GM19239 (cell line): ENCODE measurements at regions not wholly inside any gene's neighbourhood (a gene's known extent, or its start where the extent isn't known, plus 50 kb on each side); places are given as distances from the start of the nearest gene placed in this dataset.

Experiments
- DNase-seq: peaks from one replicate; pipeline ENCODE4 v3.0.0; 2011; ENCODE audit warnings: low spot score; ENCODE audit not compliant: insufficient read length
- FAIRE-seq: peaks from 2 replicates; lab custom pipeline; 2011; peaks lifted over from hg19 to GRCh38; lab: Jason Lieb, UNC

DNA sequence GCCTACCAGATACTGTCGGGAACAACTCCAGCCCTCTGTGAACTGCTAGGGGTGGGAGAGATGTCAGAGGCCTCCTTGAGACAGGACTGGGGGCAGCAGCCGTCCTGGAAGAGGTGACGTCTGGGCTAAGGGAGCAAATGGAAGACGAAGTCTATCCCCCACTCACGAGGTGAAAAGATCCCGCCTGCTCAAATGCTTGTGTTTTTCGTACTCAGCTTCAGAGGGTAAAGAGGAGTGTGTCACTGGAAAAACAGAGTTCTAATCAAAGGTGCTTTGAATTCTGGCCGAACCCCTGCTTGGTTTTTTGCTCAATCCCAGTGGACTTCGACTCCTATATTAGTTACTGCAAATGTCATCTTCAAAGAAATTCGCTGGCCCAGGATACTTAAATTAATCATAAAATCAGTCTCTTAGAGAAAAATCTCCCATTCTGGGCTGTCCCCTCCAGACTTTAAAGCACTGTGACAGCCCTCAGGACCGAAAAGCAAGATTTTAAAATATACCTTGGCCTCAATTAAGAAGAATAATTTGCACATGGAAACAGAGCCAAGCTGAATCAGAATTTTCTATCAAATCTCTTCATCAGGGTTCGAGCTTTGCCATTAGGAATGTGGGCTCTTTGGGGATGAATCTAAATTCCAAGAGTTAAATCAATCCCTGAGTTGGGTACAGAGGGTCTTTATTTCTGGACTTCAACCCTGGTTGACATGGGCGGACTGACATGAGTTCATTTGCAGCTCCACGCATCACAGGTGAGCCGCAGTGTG is 61.8 kb upstream of the AFDN start:
- FAIRE-seq (no peak), DNase-seq (no peak)

- DNase-seq (no peak), FAIRE-seq (no peak)
These were observed 59.6 kb upstream of the AFDN start for GRCh38 chr6:167766986-167767714.

DNA sequence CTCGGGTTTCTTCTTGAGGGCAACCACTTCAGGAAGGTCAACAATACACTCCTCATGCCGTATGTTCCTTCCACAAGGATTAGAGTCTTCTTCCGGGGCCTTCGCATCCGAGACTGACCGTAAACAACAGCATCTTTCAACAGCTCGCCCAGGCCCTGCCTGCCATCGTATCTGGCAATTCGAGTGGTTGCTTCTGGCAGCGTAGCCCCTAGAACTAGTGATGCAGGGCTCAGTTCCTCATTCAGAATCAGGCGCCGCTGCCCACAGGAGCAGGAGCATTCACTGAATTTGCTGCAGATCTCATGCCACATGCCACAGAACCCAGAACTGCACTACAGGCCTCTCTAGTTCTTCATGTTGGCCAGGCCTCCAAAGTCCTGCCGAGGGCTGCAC is 59.0 kb upstream of the AFDN start:
- DNase-seq = no peak
- no peak for FAIRE-seq

- DNase-seq = no peak
- no peak for FAIRE-seq
These were observed 58.1 kb upstream of the AFDN start for GRCh38 chr6:167768471-167769215.

DNA sequence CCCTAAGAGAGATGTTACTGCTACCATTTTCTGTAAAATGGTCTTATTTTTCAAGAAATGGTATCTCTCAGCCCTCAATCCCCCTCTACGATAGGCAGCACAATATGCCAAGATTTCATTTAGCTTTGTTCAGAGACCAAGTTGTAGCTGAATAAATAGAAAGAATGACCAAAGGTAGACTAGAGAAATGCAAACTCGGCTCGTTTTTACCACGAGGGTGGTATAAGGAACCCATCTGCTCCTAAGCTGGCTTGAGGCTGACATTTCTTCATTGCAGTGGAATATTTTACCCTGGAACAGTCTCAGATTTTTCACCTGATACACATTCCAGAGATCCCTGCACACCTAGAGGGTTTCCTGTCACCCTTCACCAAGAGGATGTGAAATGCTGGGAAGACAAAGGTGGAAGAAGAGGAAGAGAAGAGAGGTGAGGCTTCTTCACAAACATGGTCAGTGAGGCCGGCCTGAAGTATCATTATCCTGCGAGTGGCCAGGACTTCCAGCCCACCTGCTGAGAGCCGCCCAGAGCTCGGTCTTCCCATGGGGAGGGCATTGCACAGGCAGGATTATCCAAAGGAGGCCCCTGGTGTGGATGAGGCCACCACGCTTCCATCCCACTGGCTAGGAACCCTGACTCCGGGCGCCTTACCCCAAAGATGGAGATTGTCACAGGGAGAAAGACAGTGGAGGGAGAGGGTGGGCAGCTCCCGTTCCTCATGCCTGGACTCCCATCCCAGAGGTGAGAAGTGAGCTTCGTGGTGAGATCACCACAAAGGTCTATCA is 57.1 kb upstream of the AFDN start:
- DNase-seq (no peak), FAIRE-seq (no peak)

GRCh38 chr6:167770291-167770955 is 56.3 kb upstream of the AFDN start:
- DNase-seq = no peak
- no peak for FAIRE-seq

DNA sequence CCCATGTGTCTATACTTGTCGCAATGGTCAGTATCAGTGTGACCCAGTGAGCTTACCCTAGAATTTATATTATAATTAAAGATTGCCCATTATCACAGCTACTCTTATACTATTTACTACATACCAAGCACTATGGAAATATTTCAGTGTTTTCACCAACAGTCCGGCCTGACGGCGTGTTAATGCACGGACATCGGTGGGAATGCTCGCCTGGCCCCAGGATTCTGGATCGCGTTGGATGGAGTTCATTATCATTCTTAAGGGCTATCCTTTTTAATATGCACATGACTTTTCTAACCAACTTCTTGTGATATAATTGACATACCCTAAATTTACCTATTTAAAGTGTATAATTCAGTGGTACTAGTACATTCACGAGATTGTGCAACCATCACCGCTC is 51.8 kb upstream of the AFDN start:
- FAIRE-seq (no peak), DNase-seq (no peak)

- no peak for DNase-seq
- FAIRE-seq = no peak
These were observed 49.6 kb upstream of the AFDN start for GRCh38 chr6:167776906-167777627.
